DMS153 treated with DMSO at 0.1 percent for 48 hours (cell line): ENCODE measurements at regions not wholly inside any gene's neighbourhood (a gene's known extent, or its start where the extent isn't known, plus 50 kb on each side); places are given as distances from the start of the nearest gene placed in this dataset.

ENCODE experiments used
- DNase-seq: peaks from one replicate; lab custom pipeline; 2025; ENCODE audit not compliant: unreplicated experiment; lab: John Stamatoyannopoulos, UW

DNA sequence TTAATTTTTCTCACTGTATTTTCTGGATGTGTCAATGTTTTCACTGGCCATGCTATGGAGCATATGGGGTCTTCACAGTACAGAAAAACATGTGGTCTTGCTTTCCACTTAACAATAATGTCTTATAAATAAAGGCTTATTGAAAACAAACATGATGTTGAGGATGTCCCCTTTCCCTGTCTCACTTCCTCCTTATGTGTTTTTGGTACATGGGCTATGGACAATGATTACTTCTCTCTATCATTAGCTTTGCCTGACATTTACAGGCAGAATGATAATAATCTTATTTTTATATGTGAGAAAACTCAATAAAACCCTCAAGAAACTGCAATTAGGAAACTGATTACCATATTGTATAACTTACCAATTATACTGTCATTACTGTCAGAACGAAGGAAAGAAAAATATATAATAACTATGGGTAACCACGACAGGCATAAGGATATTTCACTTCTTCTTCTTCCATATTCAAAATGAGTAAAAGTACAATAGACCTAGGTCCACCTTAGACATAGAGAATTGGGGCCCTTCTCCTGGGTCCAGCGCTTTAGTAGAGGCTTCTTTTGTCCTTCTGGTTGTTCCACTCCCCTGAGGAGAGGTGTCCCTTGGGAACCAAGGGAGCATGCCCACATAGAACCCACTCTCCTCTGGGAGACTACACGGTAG is 375.0 kb downstream of the MAN2A1 start:
- no peak for DNase-seq

GRCh38 chr5:110070836-110071235 is 381.1 kb downstream of the MAN2A1 start:
- no peak for DNase-seq

- DNase-seq: no peak
These were observed 382.9 kb downstream of the MAN2A1 start for GRCh38 chr5:110072651-110073050.

GRCh38 chr5:110073534-110073933 is 383.8 kb downstream of the MAN2A1 start:
- no peak for DNase-seq

DNA sequence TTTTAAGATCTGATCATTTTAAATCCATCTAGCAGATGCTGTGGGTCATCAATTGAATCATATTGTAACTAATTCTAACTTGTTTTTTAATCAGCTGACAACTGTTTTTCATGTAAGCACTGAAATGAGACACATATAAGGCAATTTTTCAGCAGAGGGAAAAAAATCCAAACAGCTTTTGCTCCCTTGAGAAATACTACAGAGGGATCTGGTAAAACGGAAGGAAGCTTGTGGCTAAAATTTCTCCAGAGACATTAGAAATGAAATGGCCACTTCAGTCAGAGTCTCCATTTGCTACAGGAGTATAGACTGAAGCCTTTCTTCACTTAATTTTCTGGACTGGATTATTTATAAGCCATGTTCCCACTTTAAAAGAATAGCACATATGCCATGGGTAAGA is 385.9 kb downstream of the MAN2A1 start:
- no peak for DNase-seq

DNA sequence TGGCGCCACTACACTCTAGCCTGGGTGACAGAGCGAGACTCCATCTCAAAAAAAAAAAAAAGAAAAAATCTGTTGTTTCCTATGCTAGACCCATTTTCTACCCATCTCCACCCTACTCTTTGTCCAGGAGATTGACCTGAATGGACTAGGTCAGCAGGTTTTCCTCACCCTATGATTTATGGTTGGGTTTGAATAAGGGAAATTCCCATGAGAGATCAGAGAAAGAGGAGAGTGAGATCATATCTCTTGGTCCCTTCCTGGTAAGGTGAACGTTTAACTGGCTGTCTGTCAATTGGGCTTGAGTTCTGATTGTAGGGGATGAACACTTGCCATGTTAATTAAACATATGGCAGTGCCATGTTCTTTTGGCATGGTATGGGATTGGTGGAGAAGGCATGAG is 387.4 kb downstream of the MAN2A1 start:
- no peak for DNase-seq

GRCh38 chr5:110082194-110082593 is 392.5 kb downstream of the MAN2A1 start:
- no peak for DNase-seq

GRCh38 chr5:110082863-110083262 is 393.1 kb downstream of the MAN2A1 start:
- DNase-seq: no peak

DNA sequence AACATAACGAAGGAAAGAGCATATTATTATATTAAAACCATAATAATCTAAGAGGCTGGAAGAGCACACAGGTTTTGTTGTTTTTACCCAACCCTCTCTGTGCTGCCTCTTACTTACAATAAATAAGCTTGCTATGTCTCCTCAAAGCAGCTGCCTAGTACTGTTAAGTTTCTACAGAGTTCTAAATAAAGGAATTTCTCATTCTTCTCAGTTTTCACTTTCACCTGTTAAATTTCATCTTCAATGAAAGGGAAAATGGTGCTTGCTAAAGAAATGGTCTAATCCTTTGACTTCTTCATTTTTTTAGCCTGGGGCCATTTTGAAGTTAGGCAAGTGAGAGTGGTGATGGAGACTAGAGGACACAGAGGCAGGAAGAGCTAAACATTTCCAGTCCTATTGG is 396.1 kb downstream of the MAN2A1 start:
- no peak for DNase-seq

GRCh38 chr5:110086658-110087388 is 397.1 kb downstream of the MAN2A1 start:
- DNase-seq: no peak

- no peak for DNase-seq
These were observed 398.1 kb downstream of the MAN2A1 start for GRCh38 chr5:110087829-110088228.

- no peak for DNase-seq
These were observed 399.1 kb downstream of the MAN2A1 start for GRCh38 chr5:110088676-110089436.

DNA sequence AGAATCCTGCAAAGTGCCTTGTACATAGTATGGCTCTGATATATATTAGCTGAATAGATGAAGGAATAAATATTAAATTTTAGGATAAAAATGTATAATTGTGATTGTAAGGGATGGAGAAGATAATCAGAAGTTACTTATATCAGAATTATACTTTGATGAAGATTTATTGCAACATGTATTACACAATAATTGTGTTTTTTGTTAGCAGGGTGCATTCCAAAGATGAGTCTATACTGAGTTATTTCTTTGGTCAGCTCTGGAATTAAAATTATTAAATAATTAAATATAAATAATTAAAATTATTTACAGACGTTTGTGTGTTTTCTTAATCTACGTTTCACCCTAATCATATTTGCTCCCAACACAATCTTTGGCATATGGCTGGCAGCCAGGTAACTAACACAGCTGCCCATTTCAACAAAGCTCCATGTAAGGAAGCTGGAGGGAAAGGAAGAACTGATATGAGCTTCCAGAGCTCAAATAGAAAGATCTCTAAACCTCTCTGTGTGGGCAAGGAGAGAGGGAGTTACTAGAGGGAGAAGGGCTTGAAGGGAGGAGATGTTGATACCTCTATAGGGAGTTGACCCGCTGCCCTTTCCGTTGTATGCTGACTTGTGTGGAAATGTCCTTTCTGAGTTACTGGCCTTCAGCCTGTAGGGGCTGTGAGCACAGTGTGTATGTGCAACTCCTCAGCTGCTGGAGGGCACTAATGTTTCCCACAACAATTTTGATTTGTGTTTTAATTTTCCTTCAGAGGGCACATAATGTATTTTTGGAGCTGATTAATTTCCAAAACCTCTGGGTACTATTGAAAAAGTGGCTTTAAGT is 403.4 kb downstream of the MAN2A1 start:
- DNase-seq: no peak

DNA sequence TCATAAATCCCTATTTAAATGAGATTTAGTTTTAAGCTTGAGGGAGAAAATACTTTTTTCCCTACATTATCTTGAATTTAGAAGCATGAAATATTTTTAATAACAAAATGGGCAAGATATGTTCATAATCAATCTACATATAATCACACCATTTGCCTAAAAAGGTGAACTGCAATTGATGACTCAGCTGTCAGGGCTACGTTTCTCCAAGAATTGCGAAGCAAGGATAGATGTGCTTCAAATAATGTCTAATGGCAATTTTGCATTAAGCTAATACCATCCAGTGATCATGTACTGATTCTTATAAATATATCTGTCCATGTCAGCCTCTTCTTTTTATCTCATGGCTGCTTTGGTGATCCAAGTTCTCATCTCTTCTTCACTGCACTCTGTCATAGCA is 404.4 kb downstream of the MAN2A1 start:
- no peak for DNase-seq

GRCh38 chr5:110094548-110094947 is 404.8 kb downstream of the MAN2A1 start:
- DNase-seq: no peak

- DNase-seq: no peak
These were observed 406.7 kb downstream of the MAN2A1 start for GRCh38 chr5:110096419-110096818.

GRCh38 chr5:110099572-110099971 is 409.8 kb downstream of the MAN2A1 start:
- no peak for DNase-seq

GRCh38 chr5:110103081-110103480 is 413.4 kb downstream of the MAN2A1 start:
- no peak for DNase-seq

DNA sequence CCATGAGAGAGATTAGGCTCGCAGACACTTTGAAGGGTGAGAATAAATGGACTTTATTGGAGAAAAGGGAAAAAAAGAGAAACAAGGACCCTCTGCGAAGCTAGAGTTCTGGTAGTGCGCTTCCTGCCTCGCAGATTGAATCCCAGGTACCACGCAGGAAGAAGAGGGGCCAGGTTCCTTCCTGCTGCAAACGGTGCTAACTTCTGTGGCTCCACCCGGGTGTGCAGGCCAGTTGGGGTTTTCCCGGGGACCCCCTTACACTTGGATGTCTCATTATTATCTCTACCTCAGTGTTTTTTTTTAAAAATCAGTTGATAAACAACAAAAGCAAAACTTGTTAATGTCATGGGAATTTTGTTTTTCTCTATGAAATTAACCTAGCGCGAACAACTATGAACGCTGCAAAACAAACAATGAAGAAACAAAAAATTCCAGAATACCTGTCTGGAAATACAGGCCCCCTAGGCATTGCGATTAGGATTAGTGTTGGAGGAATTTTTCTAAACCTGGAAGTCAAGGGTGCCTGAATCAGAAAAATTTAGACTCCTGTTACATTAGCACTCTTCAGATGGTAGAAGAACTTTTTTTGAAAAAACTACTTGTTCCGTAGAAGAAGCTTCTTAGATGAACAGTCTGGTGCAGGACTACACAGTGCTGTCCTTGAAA is 414.5 kb downstream of the MAN2A1 start:
- DNase-seq: no peak
